Kidney (tissue), 13 donors: ENCODE measurements at regions not wholly inside any gene's neighbourhood (a gene's known extent, or its start where the extent isn't known, plus 50 kb on each side); places are given as distances from the start of the nearest gene placed in this dataset.

Experiments
- DNase-seq, 5 donors: peaks; one replicate each; pipeline ENCODE4 v3.0.0-alpha.2; 2013 to 2020
- FAIRE-seq: peaks from 2 replicates; lab custom pipeline; 2012; peaks lifted over from hg19 to GRCh38; lab: Jason Lieb, UNC
- H3K27ac ChIP-seq, 2 donors: one replicate each; pipeline ENCODE4 v1.7.0; 2013; ENCODE audit warnings: low read depth in 2 of 2, low read length in 2 of 2, inconsistent platforms in 1 of 2
- H3K27me3 ChIP-seq: one replicate; pipeline ENCODE4 v1.7.1; 2013; ENCODE audit warnings: low read length, inconsistent platforms; ENCODE audit not compliant: control insufficient read depth, insufficient read depth
- H3K36me3 ChIP-seq, 3 donors: one replicate each; pipeline versions ENCODE4 v1.7.0 to v1.7.1; 2013; ENCODE audit warnings: low read length in 3 of 3, control low read depth in 1 of 3, inconsistent platforms in 1 of 3; ENCODE audit not compliant: insufficient read depth in 3 of 3, control insufficient read depth in 2 of 3
- H3K4me1 ChIP-seq, 3 donors: one replicate each; pipeline versions ENCODE4 v1.7.0 to v1.7.1; 2013; ENCODE audit warnings: low read length in 3 of 3, inconsistent platforms in 1 of 3, low read depth in 1 of 3; ENCODE audit not compliant: control insufficient read depth in 2 of 3, insufficient read depth in 2 of 3
- H3K4me3 ChIP-seq, 3 donors: one replicate each; pipeline versions ENCODE4 v1.7.0 to v1.8.1; 2013; ENCODE audit warnings: low read length in 3 of 3, control low read depth in 1 of 3, inconsistent platforms in 1 of 3
- H3K9ac ChIP-seq, 3 donors: one replicate each; pipeline versions ENCODE4 v1.7.0 to v1.7.1; 2013; ENCODE audit warnings: low read length in 3 of 3, control low read depth in 1 of 3, inconsistent platforms in 1 of 3
- H3K9me3 ChIP-seq, 3 donors: one replicate each; pipeline versions ENCODE4 v1.7.0 to v1.7.1; 2013; ENCODE audit warnings: low read length in 3 of 3, control low read depth in 1 of 3, inconsistent platforms in 1 of 3; ENCODE audit not compliant: control insufficient read depth in 2 of 3, insufficient read depth in 1 of 3
- intact Hi-C: fragments of 100-400 bp; cut with DNase I; formaldehyde crosslinking; loops from one replicate; pipeline ENCODE4 v1.11.1; 2022
- TF ChIP-seq, protein P1 (sequence below): IDR thresholded peaks from 3 replicates; pipeline ENCODE4 v1.5.1; 2012; ENCODE audit warnings: mild to moderate bottlenecking, moderate library complexity, borderline replicate concordance; ENCODE audit not compliant: insufficient read depth; ENCODE audit errors: extremely low read depth
- donor health status: control.
- donor health status: control.
- donor health status: control.
- donor health status: control.
- donor health status: control.
- donor health status: DM: yes; HTN: yes; CAD: no.
- donor health status: Normal renal cell carcinoma (clear cell type).

DNA sequence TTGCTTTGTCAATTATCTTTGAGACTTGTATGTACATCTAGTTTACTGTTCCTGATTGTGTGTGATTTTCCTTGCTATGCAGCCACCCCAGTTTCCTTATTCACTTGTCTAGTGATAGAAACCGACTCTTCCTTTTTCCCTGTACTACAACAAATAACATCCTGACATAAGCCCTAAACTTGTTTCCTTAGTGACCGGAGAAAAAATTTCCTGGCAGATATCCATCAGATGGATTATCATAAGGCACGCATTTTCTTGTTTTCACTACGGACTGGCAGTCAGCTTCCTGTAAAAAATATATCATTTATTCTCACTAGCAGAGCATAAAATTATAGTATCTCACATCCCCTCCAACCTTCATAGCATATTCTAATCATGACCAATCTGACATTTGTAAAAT, 410.7 kb downstream of the CENPC start:
- Histone ChIP-seq H3K4me1 (no peaks in the 10 kb centered on the region), H3K36me3 (no peaks in the 10 kb centered on the region), H3K4me3 (no peak overlapping the region), H3K9me3 (no peaks in the 10 kb centered on the region), H3K27ac (no peak overlapping the region), H3K27me3 (no peaks in the 10 kb centered on the region), H3K9ac (no peak overlapping the region)
- DNase-seq (no peak), FAIRE-seq (no peak)
- TF ChIP-seq, protein P1, sequence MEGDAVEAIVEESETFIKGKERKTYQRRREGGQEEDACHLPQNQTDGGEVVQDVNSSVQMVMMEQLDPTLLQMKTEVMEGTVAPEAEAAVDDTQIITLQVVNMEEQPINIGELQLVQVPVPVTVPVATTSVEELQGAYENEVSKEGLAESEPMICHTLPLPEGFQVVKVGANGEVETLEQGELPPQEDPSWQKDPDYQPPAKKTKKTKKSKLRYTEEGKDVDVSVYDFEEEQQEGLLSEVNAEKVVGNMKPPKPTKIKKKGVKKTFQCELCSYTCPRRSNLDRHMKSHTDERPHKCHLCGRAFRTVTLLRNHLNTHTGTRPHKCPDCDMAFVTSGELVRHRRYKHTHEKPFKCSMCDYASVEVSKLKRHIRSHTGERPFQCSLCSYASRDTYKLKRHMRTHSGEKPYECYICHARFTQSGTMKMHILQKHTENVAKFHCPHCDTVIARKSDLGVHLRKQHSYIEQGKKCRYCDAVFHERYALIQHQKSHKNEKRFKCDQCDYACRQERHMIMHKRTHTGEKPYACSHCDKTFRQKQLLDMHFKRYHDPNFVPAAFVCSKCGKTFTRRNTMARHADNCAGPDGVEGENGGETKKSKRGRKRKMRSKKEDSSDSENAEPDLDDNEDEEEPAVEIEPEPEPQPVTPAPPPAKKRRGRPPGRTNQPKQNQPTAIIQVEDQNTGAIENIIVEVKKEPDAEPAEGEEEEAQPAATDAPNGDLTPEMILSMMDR: no peak
- intact Hi-C loops: no loop called here

DNA sequence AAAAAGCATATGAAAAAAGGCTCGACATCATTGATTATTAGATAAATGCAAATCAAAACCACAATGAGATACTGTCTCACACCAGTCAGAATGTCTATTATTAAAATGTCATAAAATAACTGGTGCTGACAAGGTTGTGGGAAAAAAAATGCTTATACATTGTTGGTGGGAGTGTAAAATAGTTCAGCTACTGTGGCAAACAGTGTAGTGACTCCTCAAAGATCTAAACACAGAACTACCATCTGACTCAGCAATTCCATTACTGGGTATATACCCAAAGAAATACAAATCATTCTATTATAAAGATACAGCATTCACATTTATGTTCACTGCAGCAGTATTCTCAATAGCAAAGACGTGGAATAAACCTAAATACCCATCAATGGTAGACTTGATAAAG, 412.1 kb downstream of the CENPC start:
- Histone ChIP-seq H3K36me3 (no peaks in the 10 kb centered on the region), H3K27ac (no peak overlapping the region), H3K27me3 (no peaks in the 10 kb centered on the region), H3K4me1 (no peaks in the 10 kb centered on the region), H3K9me3 (no peaks in the 10 kb centered on the region), H3K4me3 (no peak overlapping the region), H3K9ac (no peak overlapping the region)
- DNase-seq (no peak), FAIRE-seq (no peak)
- intact Hi-C loops: no loop called here
- TF ChIP-seq, protein P1: no peak

DNA sequence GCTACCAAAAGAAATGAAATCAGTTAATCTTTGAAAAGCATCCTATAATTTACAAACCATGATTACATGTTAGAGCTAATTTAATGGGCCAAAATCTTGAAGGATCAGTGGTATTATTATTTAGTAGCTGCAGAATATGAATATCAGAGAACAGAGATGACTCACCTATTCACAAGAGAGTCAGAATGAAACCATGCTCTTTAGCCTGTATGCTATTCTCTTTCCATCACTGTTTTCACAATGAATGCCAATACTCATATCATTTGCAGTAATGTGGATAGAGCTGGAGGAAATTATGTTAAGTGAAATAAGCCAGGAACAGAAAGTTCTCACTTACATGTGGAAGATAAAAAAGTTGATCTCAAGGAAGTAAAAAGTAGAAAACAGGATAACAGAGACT, 414.1 kb downstream of the CENPC start:
- Histone ChIP-seq H3K9me3 (no peaks in the 10 kb centered on the region), H3K27ac (no peak overlapping the region), H3K36me3 (no peaks in the 10 kb centered on the region), H3K27me3 (no peaks in the 10 kb centered on the region), H3K4me1 (no peaks in the 10 kb centered on the region), H3K4me3 (no peak overlapping the region), H3K9ac (no peak overlapping the region)
- TF ChIP-seq, protein P1: no peak
- intact Hi-C loops: no loop called here
- DNase-seq (no peak), FAIRE-seq (no peak)

DNA sequence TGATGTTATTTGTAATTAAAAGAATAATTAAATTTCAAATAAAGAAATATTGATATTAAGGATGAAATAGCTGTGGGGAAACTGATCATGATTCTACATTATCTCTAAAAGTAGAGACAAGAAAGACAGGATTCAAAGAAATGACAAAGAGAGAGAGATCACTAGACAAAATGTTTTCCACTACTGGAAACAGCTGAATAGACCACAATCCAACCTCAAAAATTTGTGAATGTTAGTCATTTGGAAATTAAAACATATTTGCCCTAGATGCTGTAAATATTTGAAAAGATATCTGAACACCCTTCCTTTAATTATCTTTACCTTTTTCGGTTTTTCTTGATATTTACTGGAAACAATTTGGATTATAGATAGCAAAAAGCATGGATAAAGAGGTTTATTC, 414.9 kb downstream of the CENPC start:
- TF ChIP-seq, protein P1: no peak
- intact Hi-C loops: no loop called here
- no peaks in the 10 kb centered on the region for H3K27me3 ChIP-seq
- no peak overlapping the region for H3K9ac ChIP-seq
- H3K4me1 ChIP-seq: no peaks in the 10 kb centered on the region
- H3K9me3 ChIP-seq: no peaks in the 10 kb centered on the region
- H3K36me3 ChIP-seq: no peaks in the 10 kb centered on the region
- no peak for DNase-seq
- H3K27ac ChIP-seq: no peak overlapping the region
- H3K4me3 ChIP-seq: no peak overlapping the region
- FAIRE-seq: no peak
